A549 (cell line): ENCODE measurements at regions not wholly inside any gene's neighbourhood (a gene's known extent, or its start where the extent isn't known, plus 50 kb on each side); places are given as distances from the start of the nearest gene placed in this dataset.

Source experiments
- CEBPB ChIP-seq, 2 experiments: fragments of >200 bp in 1 of 2; sonication (Bioruptor Twin) in 1 of 2; formaldehyde crosslinking in 1 of 2; IDR thresholded peaks; 2 replicates each; pipeline ENCODE4 v1.6.1; 2012 to 2016
- CTCF ChIP-seq: fragments of >200 bp; sonication (Bioruptor Twin); formaldehyde crosslinking; IDR thresholded peaks from 3 replicates; pipeline ENCODE4 v1.5.1; 2016
- EP300 ChIP-seq, 2 experiments: fragments of >200 bp; sonication (Bioruptor Twin); formaldehyde crosslinking; IDR thresholded peaks; 2 replicates in 1 of 2; 3 replicates in 1 of 2; pipeline ENCODE4 v1.6.1; 2016 to 2017
- JUN ChIP-seq, 2 experiments: fragments of >200 bp; sonication (Bioruptor Twin); formaldehyde crosslinking; IDR thresholded peaks; 2 replicates in 1 of 2; 3 replicates in 1 of 2; pipeline ENCODE4 v1.6.1; 2016 to 2017
- JUNB ChIP-seq: fragments of >200 bp; sonication (Bioruptor Twin); formaldehyde crosslinking; IDR thresholded peaks from 2 replicates; pipeline ENCODE4 v1.6.1; 2016
- MAX ChIP-seq: IDR thresholded peaks from 2 replicates; pipeline ENCODE4 v1.6.1; 2012
- MAZ ChIP-seq: fragments of 150-350 bp; IDR thresholded peaks from 2 replicates; pipeline ENCODE4 v1.6.1; 2014; ENCODE audit warnings: antibody characterized with exemption, low read depth, low read length, borderline replicate concordance
- NR3C1 ChIP-seq: fragments of >200 bp; sonication (Bioruptor Twin); formaldehyde crosslinking; IDR thresholded peaks from 3 replicates; pipeline ENCODE4 v1.6.1; 2017
- PHF8 ChIP-seq: fragments of 200-600 bp; sonication (generic); IDR thresholded peaks from 2 replicates; pipeline ENCODE4 v1.6.1; 2016; ENCODE audit warnings: low read depth, mild to moderate bottlenecking, antibody characterized with exemption, moderate library complexity, borderline replicate concordance
- POLR2A ChIP-seq: IDR thresholded peaks from 2 replicates; pipeline ENCODE4 v1.6.1; 2012; ENCODE audit warnings: mild to moderate bottlenecking, low read length
- RAD21 ChIP-seq, 2 experiments: fragments of >200 bp in 1 of 2; sonication (Bioruptor Twin) in 1 of 2; formaldehyde crosslinking in 1 of 2; IDR thresholded peaks in 1 of 2; conservative IDR thresholded peaks in 1 of 2; 2 replicates in 1 of 2; 3 replicates in 1 of 2; pipeline ENCODE4 v1.6.1; 2012 to 2018; ENCODE audit warnings: inconsistent platforms in 1 of 2
- REST ChIP-seq: fragments of 200-600 bp; sonication (generic); IDR thresholded peaks from 2 replicates; pipeline ENCODE4 v1.6.1; 2016; ENCODE audit warnings: antibody characterized with exemption, mild to moderate bottlenecking, moderate library complexity
- TF ChIP-seq, protein P1 (sequence below): IDR thresholded peaks from 2 replicates; pipeline ENCODE4 v1.6.1; 2012
- TF ChIP-seq, protein P2 (sequence below): fragments of 450-650 bp; IDR thresholded peaks from 2 replicates; pipeline ENCODE4 v1.6.1; 2014; ENCODE audit warnings: antibody characterized with exemption

- TF ChIP-seq RAD21 (conservative IDR thresholded peaks at IDR 0.05 in 1 of 2, IDR thresholded peaks at IDR 0.05 in 1 of 2) = no peak
- TF ChIP-seq CTCF = no peak
- TF ChIP-seq PHF8 = no peak
- TF ChIP-seq, protein P1, sequence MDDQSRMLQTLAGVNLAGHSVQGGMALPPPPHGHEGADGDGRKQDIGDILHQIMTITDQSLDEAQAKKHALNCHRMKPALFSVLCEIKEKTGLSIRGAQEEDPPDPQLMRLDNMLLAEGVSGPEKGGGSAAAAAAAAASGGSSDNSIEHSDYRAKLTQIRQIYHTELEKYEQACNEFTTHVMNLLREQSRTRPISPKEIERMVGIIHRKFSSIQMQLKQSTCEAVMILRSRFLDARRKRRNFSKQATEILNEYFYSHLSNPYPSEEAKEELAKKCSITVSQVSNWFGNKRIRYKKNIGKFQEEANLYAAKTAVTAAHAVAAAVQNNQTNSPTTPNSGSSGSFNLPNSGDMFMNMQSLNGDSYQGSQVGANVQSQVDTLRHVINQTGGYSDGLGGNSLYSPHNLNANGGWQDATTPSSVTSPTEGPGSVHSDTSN = no peak
- 0 out of 4 replicates have a peak, but pooled peaks have one; percentile 11 to 16 for TF ChIP-seq CEBPB (IDR thresholded peaks at IDR 0.05)
- TF ChIP-seq POLR2A = no peak
- TF ChIP-seq, protein P2, sequence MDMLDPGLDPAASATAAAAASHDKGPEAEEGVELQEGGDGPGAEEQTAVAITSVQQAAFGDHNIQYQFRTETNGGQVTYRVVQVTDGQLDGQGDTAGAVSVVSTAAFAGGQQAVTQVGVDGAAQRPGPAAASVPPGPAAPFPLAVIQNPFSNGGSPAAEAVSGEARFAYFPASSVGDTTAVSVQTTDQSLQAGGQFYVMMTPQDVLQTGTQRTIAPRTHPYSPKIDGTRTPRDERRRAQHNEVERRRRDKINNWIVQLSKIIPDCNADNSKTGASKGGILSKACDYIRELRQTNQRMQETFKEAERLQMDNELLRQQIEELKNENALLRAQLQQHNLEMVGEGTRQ = no peak
- no peak for TF ChIP-seq MAX
- TF ChIP-seq JUN (IDR thresholded peaks at IDR 0.05) = no peak
- TF ChIP-seq EP300 (IDR thresholded peaks at IDR 0.05) = no peak
- TF ChIP-seq MAZ = no peak
- TF ChIP-seq REST = no peak
- no peak for TF ChIP-seq NR3C1
- TF ChIP-seq JUNB = no peak
These were observed 90.5 kb downstream of the MINAR1 start for GRCh38 chr15:79522656-79523055.
